ENCODE measurements at regions not wholly inside any gene's neighbourhood (a gene's known extent, or its start where the extent isn't known, plus 50 kb on each side); places are given as distances from the start of the nearest gene placed in this dataset.

GRCh38 chr15:77557564-77557963 is 75.1 kb downstream of the LINGO1 start:
- intact Hi-C loops (cut with DNase I, micrococcal nuclease), result no loop called here
- Mint-ChIP-seq H3K9me3 (ENCODE audit: low read depth) (no peaks in the 10 kb centered on the region), H3K4me3 (no peak overlapping the region), H3K36me3 (ENCODE audit: low read depth) (no peaks in the 10 kb centered on the region), H3K27ac (no peak overlapping the region), H3K27me3 (peaks cover 2% of the 10 kb centered on the region), H3K4me1 (no peaks in the 10 kb centered on the region)
- ChIA-PET POLR2A (no interaction called here), CTCF (interaction anchor here (1.5 kb wide), 1 partner anchor 14 kb away, joined by 7 read pairs; no protein-coding TSS in a partner anchor)
- no peak for ATAC-seq
- DNase-seq, result no peak

GRCh38 chr15:77557144-77557543 is 75.6 kb downstream of the LINGO1 start:
- Mint-ChIP-seq H3K36me3 (ENCODE audit: low read depth) (no peaks in the 10 kb centered on the region), H3K4me3 (no peak overlapping the region), H3K9me3 (ENCODE audit: low read depth) (no peaks in the 10 kb centered on the region), H3K27ac (no peak overlapping the region), H3K4me1 (no peaks in the 10 kb centered on the region), H3K27me3 (peaks cover 2% of the 10 kb centered on the region)
- DNase-seq, result no peak
- ATAC-seq, result no peak
- POLR2A ChIA-PET, result no interaction called here
- CTCF ChIA-PET, result no interaction called here
- intact Hi-C loops (cut with DNase I, micrococcal nuclease), result no loop called here

GRCh38 chr15:77556622-77557021 is 76.1 kb downstream of the LINGO1 start:
- POLR2A ChIA-PET, result no interaction called here

GRCh38 chr15:77555232-77555631 is 77.5 kb downstream of the LINGO1 start:
- intact Hi-C loops (cut with DNase I, micrococcal nuclease), result no loop called here
- POLR2A ChIA-PET, result no interaction called here
- H3K9me3 Mint-ChIP-seq (ENCODE audit: low read depth), result no peaks in the 10 kb centered on the region
- H3K27ac Mint-ChIP-seq, result no peak overlapping the region
- ATAC-seq, result no peak
- no peaks in the 10 kb centered on the region for H3K36me3 Mint-ChIP-seq (ENCODE audit: low read depth)
- no peaks in the 10 kb centered on the region for H3K4me1 Mint-ChIP-seq
- H3K4me3 Mint-ChIP-seq, result no peak overlapping the region
- DNase-seq, result no peak
- CTCF ChIA-PET, result no interaction called here
- H3K27me3 Mint-ChIP-seq, result no peaks in the 10 kb centered on the region

More at GRCh38 chr15:77556622-77557021, 76.1 kb downstream of the LINGO1 start:
- H3K9me3 Mint-ChIP-seq (ENCODE audit: low read depth), result no peaks in the 10 kb centered on the region
- no peak overlapping the region for H3K4me3 Mint-ChIP-seq
- CTCF ChIA-PET, result no interaction called here
- no peaks in the 10 kb centered on the region for H3K36me3 Mint-ChIP-seq (ENCODE audit: low read depth)
- no peaks in the 10 kb centered on the region for H3K4me1 Mint-ChIP-seq
- peaks cover 2% of the 10 kb centered on the region for H3K27me3 Mint-ChIP-seq
- ATAC-seq, result no peak
- no peak for DNase-seq
- no peak overlapping the region for H3K27ac Mint-ChIP-seq
- intact Hi-C loops (cut with DNase I, micrococcal nuclease), result no loop called here

DNA sequence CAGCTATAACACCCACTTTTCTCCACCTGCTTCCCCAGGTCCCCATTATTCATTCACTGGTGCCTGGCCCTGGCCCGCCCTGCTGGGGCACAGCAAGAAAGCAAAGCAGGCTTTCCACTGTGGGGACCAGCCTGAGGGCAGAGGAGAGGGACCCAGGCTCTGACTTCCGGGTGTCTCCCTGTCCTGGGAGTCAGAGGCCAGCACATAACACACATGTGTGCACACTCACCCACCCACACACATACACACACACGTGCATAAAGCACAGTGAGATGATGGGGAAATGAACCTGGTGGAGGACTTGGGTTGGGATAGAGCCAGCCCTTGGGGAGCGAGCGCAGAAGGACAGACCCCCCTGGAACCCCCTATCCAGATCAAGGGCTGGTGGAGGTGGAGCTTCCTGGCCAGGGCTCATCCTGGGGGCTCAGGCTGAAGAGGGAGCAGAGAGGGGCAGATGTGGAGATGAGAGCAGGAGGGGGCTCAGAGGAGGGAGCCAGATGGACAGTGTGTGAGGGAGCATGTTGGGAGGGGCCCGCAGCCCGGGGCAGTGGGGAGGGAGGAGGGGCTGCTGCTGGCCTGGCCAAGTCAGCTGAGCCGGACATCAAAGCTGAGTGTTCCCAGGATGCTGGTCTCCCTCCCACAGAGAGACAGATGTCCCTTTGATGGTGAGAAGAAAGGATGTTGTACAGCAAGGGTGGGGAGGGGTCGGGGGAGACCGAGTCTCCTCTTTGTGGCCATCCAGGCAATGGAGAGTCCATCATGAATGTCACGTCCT is 78.2 kb downstream of the LINGO1 start:
- Mint-ChIP-seq H3K27ac (no peak overlapping the region), H3K36me3 (ENCODE audit: low read depth) (no peaks in the 10 kb centered on the region), H3K27me3 (no peaks in the 10 kb centered on the region), H3K4me1 (no peaks in the 10 kb centered on the region), H3K9me3 (ENCODE audit: low read depth) (no peaks in the 10 kb centered on the region), H3K4me3 (no peak overlapping the region)
- intact Hi-C loops (cut with DNase I, micrococcal nuclease), result no loop called here
- ChIA-PET POLR2A (no interaction called here), CTCF (no interaction called here)
- no peak for ATAC-seq
- DNase-seq, result no peak

- H3K4me3 Mint-ChIP-seq, result no peak overlapping the region
- CTCF ChIA-PET, result no interaction called here
- H3K27ac Mint-ChIP-seq, result no peak overlapping the region
Observed at GRCh38 chr15:77553695-77554094, 79.0 kb downstream of the LINGO1 start.

GRCh38 chr15:77553257-77553656 is 79.5 kb downstream of the LINGO1 start:
- no peak overlapping the region for H3K27ac Mint-ChIP-seq
- no peaks in the 10 kb centered on the region for H3K36me3 Mint-ChIP-seq (ENCODE audit: low read depth)
- ATAC-seq (no peak), DNase-seq (no peak)
- intact Hi-C loops (cut with DNase I, micrococcal nuclease), result no loop called here
- no peak overlapping the region for H3K4me3 Mint-ChIP-seq
- ChIA-PET CTCF (no interaction called here), POLR2A (no interaction called here)
- no peaks in the 10 kb centered on the region for H3K4me1 Mint-ChIP-seq
- H3K27me3 Mint-ChIP-seq, result no peaks in the 10 kb centered on the region
- H3K9me3 Mint-ChIP-seq (ENCODE audit: low read depth), result no peaks in the 10 kb centered on the region

More at GRCh38 chr15:77553695-77554094, 79.0 kb downstream of the LINGO1 start:
- no peak for DNase-seq
- POLR2A ChIA-PET, result no interaction called here
- H3K27me3 Mint-ChIP-seq, result no peaks in the 10 kb centered on the region
- intact Hi-C loops (cut with DNase I, micrococcal nuclease), result no loop called here
- H3K9me3 Mint-ChIP-seq (ENCODE audit: low read depth), result no peaks in the 10 kb centered on the region
- ATAC-seq, result no peak
- H3K4me1 Mint-ChIP-seq, result no peaks in the 10 kb centered on the region
- no peaks in the 10 kb centered on the region for H3K36me3 Mint-ChIP-seq (ENCODE audit: low read depth)

DNA sequence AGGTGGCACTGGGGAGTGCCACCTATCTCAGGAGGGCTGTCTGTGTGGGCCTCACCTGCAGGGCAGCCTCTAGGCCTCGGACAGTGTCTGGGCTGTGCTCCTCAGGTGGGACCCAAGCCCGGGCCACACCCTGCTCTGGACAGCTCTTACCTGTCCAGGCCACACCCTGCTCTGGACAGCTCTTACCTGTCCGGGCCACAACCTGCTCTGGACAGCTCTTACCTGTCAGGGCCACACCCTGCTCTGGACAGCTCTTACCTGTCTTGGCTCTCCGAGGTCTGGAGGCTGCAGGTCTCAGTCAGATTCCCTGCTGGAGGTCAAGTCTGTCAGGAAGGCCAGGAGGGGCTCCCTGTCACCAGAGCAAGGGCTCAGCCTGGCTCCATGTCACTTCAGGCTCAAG is 80.6 kb downstream of the LINGO1 start:
- Mint-ChIP-seq H3K4me3 (no peak overlapping the region), H3K4me1 (no peaks in the 10 kb centered on the region), H3K9me3 (ENCODE audit: low read depth) (no peaks in the 10 kb centered on the region), H3K27ac (no peak overlapping the region), H3K27me3 (no peaks in the 10 kb centered on the region), H3K36me3 (ENCODE audit: low read depth) (no peaks in the 10 kb centered on the region)
- ChIA-PET POLR2A (no interaction called here), CTCF (no interaction called here)
- DNase-seq (no peak), ATAC-seq (no peak)
- intact Hi-C loops (cut with DNase I, micrococcal nuclease), result no loop called here

DNA sequence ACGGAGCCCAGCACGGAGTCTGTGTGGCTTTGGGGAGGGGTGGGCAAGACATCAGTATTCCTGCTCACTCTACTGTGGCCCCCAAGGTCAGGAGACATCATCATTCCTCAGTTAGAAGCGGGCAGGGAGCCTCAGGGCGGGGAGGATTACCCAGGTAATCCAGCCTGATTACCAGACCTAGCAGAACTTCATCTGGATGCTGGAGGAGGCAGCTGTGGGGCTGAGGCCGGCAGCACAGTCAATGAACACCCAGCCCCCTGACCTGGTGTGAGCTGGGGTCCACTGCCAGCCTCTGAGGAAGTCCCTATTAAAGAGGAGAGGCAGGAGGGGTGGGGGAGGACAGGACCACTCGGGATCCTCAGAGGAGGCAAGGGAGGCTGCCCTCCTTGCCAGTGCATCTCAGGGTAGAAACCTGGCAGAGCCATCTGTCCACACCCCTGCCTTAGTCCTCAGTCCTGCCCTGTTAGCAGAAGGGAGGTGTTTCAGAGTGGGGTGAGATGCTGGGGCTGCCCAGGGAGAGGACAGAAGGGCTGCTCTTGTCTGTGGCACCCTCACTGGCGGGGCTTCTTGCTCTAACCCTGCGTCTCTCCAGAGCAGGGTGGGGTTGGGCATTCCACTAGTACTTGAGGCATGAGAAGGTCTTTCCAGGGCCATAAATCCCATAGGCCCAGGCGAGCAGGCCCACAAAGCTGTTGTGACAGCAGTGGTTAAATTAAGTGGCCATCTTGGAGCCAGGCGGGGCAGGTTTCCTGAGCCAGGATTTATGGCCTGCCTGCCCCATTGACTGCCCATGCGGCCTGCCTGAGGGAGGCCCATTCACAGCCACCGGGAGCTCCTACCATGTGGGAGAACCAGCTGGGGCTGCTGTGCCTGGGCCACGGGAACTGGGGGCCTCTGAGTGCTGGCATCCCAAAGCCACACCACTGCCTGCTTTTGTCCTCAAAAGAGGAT is 82.1 kb downstream of the LINGO1 start:
- H3K36me3 Mint-ChIP-seq (ENCODE audit: low read depth), result no peaks in the 10 kb centered on the region
- intact Hi-C loops (cut with DNase I, micrococcal nuclease), result no loop called here
- DNase-seq (no peak), ATAC-seq (no peak)
- H3K4me1 Mint-ChIP-seq, result no peaks in the 10 kb centered on the region
- no peak overlapping the region for H3K4me3 Mint-ChIP-seq
- H3K9me3 Mint-ChIP-seq (ENCODE audit: low read depth), result no peaks in the 10 kb centered on the region
- no peak overlapping the region for H3K27ac Mint-ChIP-seq
- ChIA-PET POLR2A (no interaction called here), CTCF (no interaction called here)
- H3K27me3 Mint-ChIP-seq, result no peaks in the 10 kb centered on the region

DNA sequence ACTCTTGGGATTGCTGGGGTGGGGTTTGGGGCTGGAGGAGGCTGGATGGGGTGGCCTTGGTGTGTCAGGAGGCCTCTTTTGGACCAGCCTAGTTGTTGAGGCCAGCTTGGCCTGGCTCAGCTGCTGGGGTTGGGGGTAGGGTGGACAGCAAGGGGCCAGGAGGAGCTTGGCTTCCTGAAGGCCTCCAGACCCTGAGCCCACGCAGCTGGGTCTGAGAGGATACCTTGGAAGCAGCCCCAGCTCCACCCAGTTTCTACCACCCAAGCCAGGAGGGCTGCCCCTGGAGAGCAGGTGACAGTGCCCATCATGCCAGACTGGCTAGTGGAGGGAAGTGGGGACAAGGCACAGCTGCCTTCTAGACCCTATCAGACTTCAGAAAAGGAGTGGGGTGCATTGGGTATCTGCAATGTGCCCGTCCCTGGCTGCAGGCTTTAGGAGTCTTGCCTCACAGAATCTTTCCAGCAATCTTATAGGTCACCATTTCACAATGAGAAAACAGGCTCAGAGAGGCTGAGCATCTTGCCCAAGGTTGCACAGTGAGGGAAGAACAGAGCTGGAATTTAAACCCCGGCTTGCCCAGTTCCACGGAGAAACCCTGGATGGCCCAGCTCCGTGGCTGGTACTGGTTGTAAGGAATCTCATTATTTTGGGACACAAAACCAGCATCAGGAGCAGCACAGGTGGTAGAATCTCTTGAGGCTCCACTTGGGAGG is 83.0 kb downstream of the LINGO1 start:
- CTCF ChIA-PET, result no interaction called here
- no peak overlapping the region for H3K4me3 Mint-ChIP-seq
- H3K4me1 Mint-ChIP-seq, result no peaks in the 10 kb centered on the region

DNA sequence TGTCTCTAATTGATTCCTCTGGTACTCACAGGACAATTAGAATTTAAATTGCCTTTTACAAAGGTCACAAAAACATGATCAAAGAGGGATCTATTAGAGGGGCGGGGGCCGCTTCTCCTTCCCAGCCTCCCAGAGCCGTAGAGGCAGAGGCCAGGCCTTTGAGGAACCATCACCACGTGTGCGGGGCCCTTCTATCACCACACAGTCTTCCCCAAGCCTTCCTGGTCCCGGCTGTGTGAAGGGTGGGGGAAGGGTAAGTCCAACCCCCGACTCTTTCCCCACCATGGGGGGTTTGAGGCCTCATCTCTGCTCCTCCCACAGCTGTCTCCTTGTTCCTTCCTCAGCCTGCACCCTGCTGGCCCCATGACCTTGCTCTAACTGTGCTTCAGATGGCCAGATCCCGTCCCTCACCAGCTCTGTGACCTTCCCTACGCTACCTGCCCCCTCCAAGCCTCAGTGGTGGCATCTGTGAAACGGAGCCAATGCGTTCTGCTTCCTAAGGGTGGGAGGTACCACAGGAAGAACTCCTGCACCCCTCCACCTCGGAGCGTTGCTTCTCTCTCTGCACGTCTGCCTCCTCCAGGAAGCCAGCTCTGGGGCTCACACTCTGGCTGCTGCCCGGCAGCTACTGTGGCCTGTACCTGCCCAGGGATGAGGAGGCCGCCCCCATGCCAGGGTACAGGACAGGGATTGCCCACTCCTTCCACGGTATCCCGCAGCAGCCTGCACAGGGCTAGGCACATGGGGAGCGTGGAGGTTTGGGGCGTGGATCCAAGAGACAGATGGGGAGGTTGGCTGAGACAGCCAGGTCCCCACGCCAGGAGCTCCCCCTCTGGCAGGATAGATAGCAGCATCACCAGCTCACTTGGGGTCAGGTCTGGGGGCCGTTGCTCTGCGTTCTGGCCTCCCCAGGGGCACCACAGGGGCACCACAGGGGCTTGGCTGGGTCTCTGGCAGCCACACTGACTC is 83.8 kb downstream of the LINGO1 start:
- Mint-ChIP-seq H3K36me3 (ENCODE audit: low read depth) (no peaks in the 10 kb centered on the region), H3K4me1 (no peaks in the 10 kb centered on the region), H3K4me3 (no peak overlapping the region), H3K27ac (no peak overlapping the region), H3K9me3 (ENCODE audit: low read depth) (no peaks in the 10 kb centered on the region), H3K27me3 (no peaks in the 10 kb centered on the region)
- CTCF ChIA-PET, result no interaction called here
- intact Hi-C loops (cut with DNase I, micrococcal nuclease), result no loop called here
- ATAC-seq (no peak), DNase-seq (no peak)
- POLR2A ChIA-PET, result no interaction called here

More for the DNA sequence above, 83.0 kb downstream of the LINGO1 start:
- H3K36me3 Mint-ChIP-seq (ENCODE audit: low read depth), result no peaks in the 10 kb centered on the region
- ATAC-seq (no peak), DNase-seq (no peak)
- POLR2A ChIA-PET, result no interaction called here
- intact Hi-C loops (cut with DNase I, micrococcal nuclease), result no loop called here
- H3K27me3 Mint-ChIP-seq, result no peaks in the 10 kb centered on the region
- H3K27ac Mint-ChIP-seq, result no peak overlapping the region
- no peaks in the 10 kb centered on the region for H3K9me3 Mint-ChIP-seq (ENCODE audit: low read depth)

Measured in activated CD4-positive, alpha-beta T cell treated with anti-CD3 and anti-CD28 coated beads for 36 hours (primary cell).